Esophagus muscularis mucosa (tissue), 4 donors: ENCODE measurements at regions not wholly inside any gene's neighbourhood (a gene's known extent, or its start where the extent isn't known, plus 50 kb on each side); places are given as distances from the start of the nearest gene placed in this dataset.

Experiments
- DNase-seq: peaks from one replicate; pipeline ENCODE4 v3.0.0-alpha.2; 2017; ENCODE audit errors: extremely low spot score
- H3K27ac ChIP-seq, 4 donors: fragments of 200-600 bp; sonication (generic); replicated peaks in 1 of 4; 1 replicate in 3 of 4; 2 replicates in 1 of 4; pipeline ENCODE4 v1.5.1; 2016 to 2019; ENCODE audit warnings: mild to moderate bottlenecking in 1 of 4
- H3K27me3 ChIP-seq, 4 donors: fragments of 200-600 bp; sonication (generic); one replicate each; pipeline versions ENCODE4 v1.5.1 to v1.6.0; 2016 to 2019
- H3K36me3 ChIP-seq, 4 donors: fragments of 200-600 bp; sonication (generic); one replicate each; pipeline ENCODE4 v1.5.1; 2016 to 2019
- H3K4me1 ChIP-seq, 4 donors: fragments of 200-600 bp; sonication (generic); one replicate each; pipeline ENCODE4 v1.5.1; 2016 to 2019
- H3K4me3 ChIP-seq, 4 donors: fragments of 200-600 bp; sonication (generic); 1 replicate in 2 of 4; 2 replicates in 2 of 4; pipeline ENCODE4 v1.5.1; 2016 to 2019; ENCODE audit warnings: mild to moderate bottlenecking in 4 of 4, moderate library complexity in 1 of 4
- H3K9me3 ChIP-seq, 4 donors: fragments of 200-600 bp; sonication (generic); 1 replicate in 3 of 4; 2 replicates in 1 of 4; pipeline ENCODE4 v1.5.1; 2016 to 2019
- EP300 ChIP-seq: sonication (generic); formaldehyde crosslinking; IDR thresholded peaks from one replicate; pipeline ENCODE4 v1.6.1; 2017; ENCODE audit warnings: antibody characterized with exemption
- POLR2A ChIP-seq: fragments of 450-650 bp; IDR thresholded peaks from one replicate; pipeline ENCODE4 v1.6.1; 2017; ENCODE audit warnings: antibody characterized with exemption, moderate library complexity, mild to moderate bottlenecking, low read depth
- POLR2AphosphoS5 ChIP-seq, 2 donors: sonication (generic); formaldehyde crosslinking; IDR thresholded peaks; one replicate each; pipeline ENCODE4 v1.6.1; 2017; ENCODE audit warnings: antibody characterized with exemption in 2 of 2
- WGBS: methylation state at CpG from one replicate; pipeline ENCODE4 v1.1.5; 2018; 5-methylcytosine and 5-hydroxymethylcytosine counted together
- intact Hi-C: fragments of 100-400 bp; cut with DNase I; formaldehyde crosslinking; loops from one replicate; pipeline ENCODE4 v1.15.1; 2023
- TF ChIP-seq, protein P1 (sequence below), 3 experiments: fragments of 200-600 bp in 2 of 3; fragments of 450-650 bp in 1 of 3; sonication (generic) in 2 of 3; IDR thresholded peaks; one replicate each; pipeline ENCODE4 v1.5.1; 2017 to 2019; ENCODE audit warnings: antibody characterized with exemption in 3 of 3, mild to moderate bottlenecking in 2 of 3, moderate library complexity in 1 of 3

DNA sequence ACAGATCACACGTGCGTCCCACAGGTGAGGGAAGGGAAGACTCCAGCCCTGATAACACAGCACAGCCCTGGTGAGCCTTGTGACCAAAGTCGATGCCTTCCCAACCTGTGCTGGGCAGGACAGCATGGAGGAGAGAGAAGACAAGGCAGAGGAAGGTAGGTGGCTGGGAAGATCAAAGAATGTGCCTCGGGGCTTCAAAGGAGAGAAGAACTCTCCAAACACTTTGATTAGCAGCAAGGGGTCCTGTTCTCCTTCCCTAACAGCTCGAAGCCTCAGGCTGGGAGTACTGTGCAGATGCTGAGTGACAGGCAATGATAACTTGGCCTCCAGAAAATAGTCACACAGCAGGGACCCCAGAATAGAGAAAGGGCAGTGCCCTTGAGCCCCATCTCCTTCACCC is 288.5 kb downstream of the TCERG1L start:
- intact Hi-C loops: no loop called here
- H3K4me3 ChIP-seq: no peak overlapping the region
- TF ChIP-seq EP300 (no peak), POLR2AphosphoS5 (IDR thresholded peaks at IDR 0.05) (no peak), POLR2A (no peak)
- TF ChIP-seq, protein P1, sequence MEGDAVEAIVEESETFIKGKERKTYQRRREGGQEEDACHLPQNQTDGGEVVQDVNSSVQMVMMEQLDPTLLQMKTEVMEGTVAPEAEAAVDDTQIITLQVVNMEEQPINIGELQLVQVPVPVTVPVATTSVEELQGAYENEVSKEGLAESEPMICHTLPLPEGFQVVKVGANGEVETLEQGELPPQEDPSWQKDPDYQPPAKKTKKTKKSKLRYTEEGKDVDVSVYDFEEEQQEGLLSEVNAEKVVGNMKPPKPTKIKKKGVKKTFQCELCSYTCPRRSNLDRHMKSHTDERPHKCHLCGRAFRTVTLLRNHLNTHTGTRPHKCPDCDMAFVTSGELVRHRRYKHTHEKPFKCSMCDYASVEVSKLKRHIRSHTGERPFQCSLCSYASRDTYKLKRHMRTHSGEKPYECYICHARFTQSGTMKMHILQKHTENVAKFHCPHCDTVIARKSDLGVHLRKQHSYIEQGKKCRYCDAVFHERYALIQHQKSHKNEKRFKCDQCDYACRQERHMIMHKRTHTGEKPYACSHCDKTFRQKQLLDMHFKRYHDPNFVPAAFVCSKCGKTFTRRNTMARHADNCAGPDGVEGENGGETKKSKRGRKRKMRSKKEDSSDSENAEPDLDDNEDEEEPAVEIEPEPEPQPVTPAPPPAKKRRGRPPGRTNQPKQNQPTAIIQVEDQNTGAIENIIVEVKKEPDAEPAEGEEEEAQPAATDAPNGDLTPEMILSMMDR (IDR thresholded peaks at IDR 0.05): no peak
- H3K27me3 ChIP-seq: peaks cover 0 to 42% (median 0%) of the 10 kb centered on the region in 4 donors
- no peaks in the 10 kb centered on the region for H3K36me3 ChIP-seq
- H3K27ac ChIP-seq: no peak overlapping the region
- WGBS: 49% methylated on average over 5 of the region's 5 CpGs
- H3K9me3 ChIP-seq: no peaks in the 10 kb centered on the region
- DNase-seq: no peak
- no peaks in the 10 kb centered on the region for H3K4me1 ChIP-seq

DNA sequence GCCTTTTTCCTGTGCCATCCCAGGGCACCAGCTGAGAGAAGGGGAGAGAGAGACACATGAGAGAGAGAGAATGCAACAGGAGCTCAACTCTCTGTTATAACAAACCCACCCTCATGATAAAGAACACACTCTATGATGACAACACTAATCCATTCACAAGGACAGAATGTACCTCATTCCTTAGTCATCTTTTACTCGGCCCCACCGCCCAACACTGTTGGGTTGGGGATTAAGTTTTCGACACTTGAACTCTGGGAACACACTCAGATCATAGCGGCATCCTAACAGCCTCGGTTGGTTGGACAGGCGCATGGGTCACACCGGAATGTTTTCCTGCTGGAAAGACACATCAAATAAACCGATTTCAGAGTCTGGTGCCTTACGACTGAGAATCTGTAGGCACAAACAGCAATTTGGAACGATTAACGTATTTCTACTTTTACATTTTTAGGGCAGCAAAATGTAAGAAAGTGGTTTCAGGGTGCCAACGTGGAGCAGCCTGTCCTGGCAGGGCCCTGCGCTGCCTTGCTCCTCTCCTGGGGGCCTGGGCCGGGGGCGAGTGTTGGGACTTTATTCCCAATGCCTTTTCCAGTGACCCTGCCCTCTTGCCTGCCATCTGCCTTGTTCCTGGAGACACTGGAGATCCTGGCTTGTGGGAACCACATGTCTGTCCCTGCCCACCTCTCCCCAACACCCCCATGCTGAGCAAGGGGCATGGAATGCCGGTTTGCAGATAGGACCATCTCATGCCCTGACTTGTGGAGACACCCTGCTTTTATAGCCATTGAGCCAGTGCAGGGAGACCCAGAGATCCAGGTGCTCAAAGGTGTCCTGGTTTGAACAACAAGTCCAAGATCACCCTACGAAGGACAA is 287.0 kb downstream of the TCERG1L start:
- TF ChIP-seq, protein P1 (IDR thresholded peaks at IDR 0.05): no peak
- TF ChIP-seq POLR2A (no peak), EP300 (no peak), POLR2AphosphoS5 (IDR thresholded peaks at IDR 0.05) (no peak)
- H3K4me3 ChIP-seq: no peak overlapping the region
- H3K27me3 ChIP-seq: peaks cover 0 to 45% (median 0%) of the 10 kb centered on the region in 4 donors
- H3K4me1 ChIP-seq: no peaks in the 10 kb centered on the region
- intact Hi-C loops: no loop called here
- H3K36me3 ChIP-seq: no peaks in the 10 kb centered on the region
- DNase-seq: no peak
- H3K27ac ChIP-seq: no peak overlapping the region
- no peaks in the 10 kb centered on the region for H3K9me3 ChIP-seq
- WGBS: 67% methylated on average over 15 of the region's 17 CpGs

DNA sequence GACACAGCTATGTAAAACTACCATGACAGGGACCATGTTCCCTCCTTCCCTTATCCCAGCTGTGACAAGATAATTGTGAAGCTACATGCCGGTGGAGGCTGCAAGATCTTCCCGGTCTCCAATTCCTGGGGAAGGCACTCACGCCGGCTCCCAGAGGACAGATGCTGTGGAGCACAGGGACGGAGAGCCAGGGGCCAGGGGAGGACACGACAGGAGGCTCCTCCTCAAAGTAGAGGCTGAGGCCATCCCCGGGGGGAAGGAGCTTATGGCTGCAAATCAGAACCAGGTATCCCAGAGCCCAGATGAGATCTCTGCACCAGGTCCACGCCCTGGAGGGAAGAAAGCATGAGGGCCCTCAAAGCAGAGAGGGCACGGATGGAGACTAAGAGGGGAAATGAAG is 286.2 kb downstream of the TCERG1L start:
- TF ChIP-seq, protein P1 (IDR thresholded peaks at IDR 0.05): no peak
- TF ChIP-seq EP300: no peak
- no peak for TF ChIP-seq POLR2AphosphoS5 (IDR thresholded peaks at IDR 0.05)
- no peak for TF ChIP-seq POLR2A
- Histone ChIP-seq H3K4me1 (no peaks in the 10 kb centered on the region), H3K27me3 (peaks cover 0 to 47% (median 0%) of the 10 kb centered on the region in 4 donors), H3K36me3 (no peaks in the 10 kb centered on the region), H3K27ac (no peak overlapping the region), H3K4me3 (no peak overlapping the region), H3K9me3 (no peaks in the 10 kb centered on the region)
- WGBS: 92% methylated on average over 5 of the region's 9 CpGs
- intact Hi-C loops: no loop called here
- no peak for DNase-seq

DNA sequence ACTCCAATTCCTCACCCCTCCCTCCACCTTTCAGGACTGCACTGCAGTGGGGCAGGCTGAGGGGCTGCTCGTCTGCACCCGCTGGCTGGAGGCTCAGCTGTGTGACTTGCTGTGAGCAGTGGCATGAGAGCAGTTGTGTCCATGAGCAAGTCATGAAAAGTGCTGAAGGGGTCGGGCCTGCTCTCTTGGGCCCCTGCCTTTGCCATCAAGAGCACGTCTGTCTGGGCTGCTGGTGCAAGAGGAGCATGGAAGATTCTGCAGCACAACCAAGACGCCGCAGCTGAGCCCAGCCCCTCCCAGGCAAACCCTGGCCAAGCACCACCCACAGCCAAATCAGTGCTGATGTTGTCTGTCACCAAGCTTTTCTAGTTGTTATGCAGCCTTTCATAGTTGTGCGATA is 284.3 kb downstream of the TCERG1L start:
- DNase-seq: no peak
- WGBS: 51% methylated on average over 7 of the region's 7 CpGs
- intact Hi-C loops: no loop called here

More for the DNA sequence above, 284.3 kb downstream of the TCERG1L start:
- Histone ChIP-seq H3K27me3 (peaks cover 0 to 29% (median 0%) of the 10 kb centered on the region in 4 donors), H3K4me3 (no peak overlapping the region), H3K4me1 (no peaks in the 10 kb centered on the region), H3K9me3 (no peaks in the 10 kb centered on the region), H3K27ac (no peak overlapping the region), H3K36me3 (no peaks in the 10 kb centered on the region)
- TF ChIP-seq, protein P1 (IDR thresholded peaks at IDR 0.05): no peak
- TF ChIP-seq POLR2AphosphoS5 (IDR thresholded peaks at IDR 0.05) (no peak), EP300 (no peak), POLR2A (no peak)
